Ovary (tissue), 7 donors: ENCODE measurements at regions not wholly inside any gene's neighbourhood (a gene's known extent, or its start where the extent isn't known, plus 50 kb on each side); places are given as distances from the start of the nearest gene placed in this dataset.

Source experiments
- DNase-seq, 5 donors: peaks; one replicate each; pipeline ENCODE4 v3.0.0-alpha.2; 2019 to 2020
- H3K27ac ChIP-seq, 2 donors: fragments of 200-600 bp; one replicate each; pipeline versions ENCODE4 v1.5.1 to v1.8.0; 2019 to 2022
- H3K27me3 ChIP-seq: fragments of 200-600 bp; one replicate; pipeline ENCODE4 v1.8.0; 2022
- H3K36me3 ChIP-seq: fragments of 200-600 bp; sonication (generic); one replicate; pipeline ENCODE4 v1.5.1; 2019
- H3K4me1 ChIP-seq: one replicate; pipeline ENCODE4 v1.8.1; 2013; ENCODE audit warnings: mild to moderate bottlenecking, moderate library complexity; ENCODE audit not compliant: insufficient read depth
- H3K4me3 ChIP-seq: fragments of 200-600 bp; sonication (generic); one replicate; pipeline ENCODE4 v1.5.1; 2017
- H3K9me3 ChIP-seq, 2 donors: fragments of 200-600 bp in 1 of 2; sonication (generic) in 1 of 2; one replicate each; pipeline versions ENCODE4 v1.5.1 to v1.8.1; 2013 to 2019; ENCODE audit warnings: mild to moderate bottlenecking in 1 of 2, moderate library complexity in 1 of 2
- CTCF ChIP-seq, 3 donors: fragments of 450-650 bp in 2 of 3; fragments of 200-600 bp in 1 of 3; IDR thresholded peaks; one replicate each; pipeline versions ENCODE4 v1.5.1 to v1.8.0; 2016 to 2022; ENCODE audit warnings: antibody characterized with exemption in 3 of 3, mild to moderate bottlenecking in 1 of 3
- EP300 ChIP-seq: sonication (generic); formaldehyde crosslinking; IDR thresholded peaks from one replicate; pipeline ENCODE4 v1.6.1; 2017; ENCODE audit warnings: antibody characterized with exemption
- POLR2A ChIP-seq: fragments of 450-650 bp; IDR thresholded peaks from one replicate; pipeline ENCODE4 v1.6.1; 2017; ENCODE audit warnings: antibody characterized with exemption, mild to moderate bottlenecking, moderate library complexity
- WGBS, 3 donors: extraction: QIAGEN DNeasy Blood & Tissue Kit in 1 of 3; methylation state at CpG; one replicate each; pipeline versions ENCODE4 v1.1.5 to v1.1.7; 2013 to 2017; 5-methylcytosine and 5-hydroxymethylcytosine counted together
- intact Hi-C, 4 donors: fragments of 100-400 bp; cut with DNase I; formaldehyde crosslinking; loops; one replicate each; pipeline versions ENCODE4 v1.11.0 to v1.15.1; 2022 to 2023
- donor health status: DM: no; HTN: no; CAD: no; lungs with moderate emphysema.
- donor health status: DM: no; HTN: no; CAD: no.
- donor health status: Bipolar disorder and iron deficiency.
- donor health status: DM: no; HTN: no; CAD: no.
- donor health status: DM: yes; HTN: yes; CAD: no.

GRCh38 chr5:126115059-126115629 lies 308.1 kb upstream of the GRAMD2B start:
- H3K4me3 ChIP-seq = no peak overlapping the region
- H3K27ac ChIP-seq = no peak overlapping the region
- TF ChIP-seq CTCF (IDR thresholded peaks at IDR 0.05) = no peak
- no peak for TF ChIP-seq POLR2A
- no peak for TF ChIP-seq EP300
- intact Hi-C loops = no loop called here
- H3K4me1 ChIP-seq = no peaks in the 10 kb centered on the region
- DNase-seq = no peak
- no peaks in the 10 kb centered on the region for H3K36me3 ChIP-seq
- 66 to 84% (median 74%) methylated on average over 2 of the region's 2 CpGs for WGBS, 3 donors
- no peaks in the 10 kb centered on the region for H3K27me3 ChIP-seq
- H3K9me3 ChIP-seq = no peaks in the 10 kb centered on the region

GRCh38 chr5:126117044-126117443 lies 306.2 kb upstream of the GRAMD2B start:
- 17 to 36% (median 33%) methylated on average over 1 of the region's 1 CpG for WGBS, 3 donors
- Histone ChIP-seq H3K36me3 (no peaks in the 10 kb centered on the region), H3K4me1 (no peaks in the 10 kb centered on the region), H3K27ac (no peak overlapping the region), H3K4me3 (no peak overlapping the region), H3K27me3 (no peaks in the 10 kb centered on the region), H3K9me3 (no peaks in the 10 kb centered on the region)
- intact Hi-C loops = no loop called here
- DNase-seq = no peak
- TF ChIP-seq CTCF (IDR thresholded peaks at IDR 0.05) (no peak), POLR2A (no peak), EP300 (no peak)

- no peak for DNase-seq
- Histone ChIP-seq H3K27ac (no peak overlapping the region), H3K4me1 (no peaks in the 10 kb centered on the region), H3K36me3 (no peaks in the 10 kb centered on the region), H3K9me3 (no peaks in the 10 kb centered on the region), H3K4me3 (no peak overlapping the region), H3K27me3 (no peaks in the 10 kb centered on the region)
- TF ChIP-seq EP300 (no peak), CTCF (IDR thresholded peaks at IDR 0.05) (no peak), POLR2A (no peak)
- intact Hi-C loops = no loop called here
- 76 to 84% (median 81%) methylated on average over 4 of the region's 4 CpGs for WGBS, 3 donors
Observed at GRCh38 chr5:126119887-126120442, 303.2 kb upstream of the GRAMD2B start.

- 81 to 88% (median 86%) methylated on average over 1 of the region's 1 CpG for WGBS, 3 donors
- Histone ChIP-seq H3K4me3 (no peak overlapping the region), H3K27me3 (no peaks in the 10 kb centered on the region), H3K4me1 (no peaks in the 10 kb centered on the region), H3K9me3 (no peaks in the 10 kb centered on the region), H3K36me3 (no peaks in the 10 kb centered on the region), H3K27ac (no peak overlapping the region)
- DNase-seq = no peak
- TF ChIP-seq CTCF (IDR thresholded peaks at IDR 0.05) = no peak
- TF ChIP-seq EP300 = no peak
- TF ChIP-seq POLR2A = no peak
- intact Hi-C loops = no loop called here
Observed at GRCh38 chr5:126120939-126121338, 302.3 kb upstream of the GRAMD2B start.
